Fibroblast of skin of left biceps (primary cell): ENCODE measurements at regions not wholly inside any gene's neighbourhood (a gene's known extent, or its start where the extent isn't known, plus 50 kb on each side); places are given as distances from the start of the nearest gene placed in this dataset.
A peak's percentile ranks its signal among the peaks of the same experiment; 100 is the strongest.
"Not testable (repeated sequence)": the region's sequence is repeated elsewhere in the genome, so short reads cannot be mapped to it uniquely, and the experiment has no call there.

ENCODE experiments used
- DNase-seq, 2 experiments: peaks; one replicate each; pipeline ENCODE4 v3.0.0-alpha.2; 2013; ENCODE audit warnings: low read depth in 2 of 2

DNA sequence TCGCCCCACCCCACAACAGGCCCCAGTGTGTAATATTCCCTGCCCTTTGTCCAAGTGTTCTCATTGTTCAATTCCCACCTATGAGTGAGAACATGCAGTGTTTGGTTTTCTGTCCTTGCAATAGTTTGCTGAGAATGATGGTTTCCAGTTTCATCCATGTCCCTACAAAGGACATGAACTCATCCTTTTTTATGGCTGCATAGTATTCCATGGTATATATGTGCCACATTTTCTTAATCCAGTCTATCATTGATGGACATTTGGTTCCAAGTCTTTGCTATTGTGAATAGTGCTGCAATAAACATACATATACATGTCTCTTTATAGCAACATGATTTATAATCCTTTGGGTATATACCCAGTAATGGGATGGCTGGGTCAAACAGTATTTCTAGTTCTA, 132.7 kb downstream of the SNX10 start:
- DNase-seq, result not testable (repeated sequence)

DNA sequence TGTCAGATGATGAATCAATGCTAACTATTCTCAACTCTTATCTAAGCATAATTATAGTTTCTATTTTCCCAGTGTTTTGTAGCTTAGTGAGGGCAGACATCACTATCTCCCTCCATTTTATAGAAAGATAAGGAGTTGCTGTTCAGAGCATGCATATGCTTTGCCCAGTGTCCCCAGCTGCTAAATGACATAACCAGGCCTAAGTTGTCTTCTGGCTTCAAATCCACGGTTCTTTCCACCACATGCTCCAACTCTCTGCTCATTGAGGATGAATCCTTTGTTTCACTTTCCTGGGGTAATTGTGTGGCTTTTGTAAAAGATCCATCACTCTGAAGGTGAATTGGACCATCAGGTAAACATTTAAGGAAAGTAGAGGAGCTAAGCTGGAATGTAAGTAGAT, 134.0 kb downstream of the SNX10 start:
- DNase-seq, result no peak

DNA sequence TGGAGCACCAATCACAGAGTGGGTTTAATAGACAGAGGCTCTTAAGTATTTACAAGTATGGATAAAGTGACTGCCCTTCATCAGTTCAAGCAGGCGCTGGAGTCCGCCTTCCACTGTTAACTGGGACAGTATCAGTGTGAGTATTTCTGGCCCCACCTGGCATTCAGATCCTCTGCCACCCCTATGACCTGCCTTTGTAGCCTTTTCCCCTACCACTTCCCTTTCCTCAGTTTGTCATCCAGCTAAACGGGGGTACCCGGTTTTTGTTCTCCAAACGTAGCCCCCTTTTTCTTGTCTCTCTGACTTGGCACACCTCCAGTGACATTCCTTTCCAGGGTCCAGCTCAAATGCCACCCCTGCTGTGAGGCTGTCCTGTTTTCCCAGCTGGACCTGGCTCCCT, 134.4 kb downstream of the SNX10 start:
- no peak for DNase-seq

DNA sequence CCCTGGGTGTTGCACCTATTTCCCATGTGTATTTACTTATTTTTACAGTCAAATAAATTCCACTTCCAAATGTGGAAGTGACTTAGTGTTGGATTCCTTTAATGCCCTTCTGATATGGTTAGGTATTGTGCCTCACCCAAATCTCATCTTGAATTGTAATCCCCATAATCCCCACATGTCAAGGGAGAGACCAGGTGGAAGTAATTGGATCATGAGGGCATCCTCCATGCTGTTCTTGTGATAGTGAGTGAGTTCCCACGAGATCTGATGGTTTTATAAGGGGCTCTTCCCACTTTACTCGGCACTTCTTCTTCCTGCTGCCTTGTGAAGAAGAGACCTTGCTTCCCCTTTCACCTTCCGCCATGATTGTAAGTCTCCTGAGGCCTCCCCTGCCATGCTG, 136.9 kb downstream of the SNX10 start:
- DNase-seq, result no peak

DNA sequence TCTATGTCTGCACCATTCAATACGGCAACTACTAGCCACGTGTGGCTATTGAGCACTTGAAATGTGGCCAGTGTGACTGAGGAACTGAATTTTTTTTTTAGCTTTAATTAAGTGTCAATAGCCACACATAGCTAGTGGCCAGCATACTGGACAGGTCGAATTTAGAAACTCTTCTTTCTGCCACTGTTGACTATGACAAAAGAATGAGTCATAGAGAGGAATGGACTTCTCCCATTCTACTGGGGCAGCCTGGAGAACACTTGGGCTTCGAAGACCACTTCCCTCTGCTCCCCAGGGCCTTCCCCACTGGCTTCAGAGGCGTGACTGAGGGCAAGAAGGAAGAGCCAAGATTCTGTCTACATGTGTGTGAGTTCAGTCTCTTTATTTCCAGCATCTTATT, 137.5 kb downstream of the SNX10 start:
- no peak for DNase-seq

DNA sequence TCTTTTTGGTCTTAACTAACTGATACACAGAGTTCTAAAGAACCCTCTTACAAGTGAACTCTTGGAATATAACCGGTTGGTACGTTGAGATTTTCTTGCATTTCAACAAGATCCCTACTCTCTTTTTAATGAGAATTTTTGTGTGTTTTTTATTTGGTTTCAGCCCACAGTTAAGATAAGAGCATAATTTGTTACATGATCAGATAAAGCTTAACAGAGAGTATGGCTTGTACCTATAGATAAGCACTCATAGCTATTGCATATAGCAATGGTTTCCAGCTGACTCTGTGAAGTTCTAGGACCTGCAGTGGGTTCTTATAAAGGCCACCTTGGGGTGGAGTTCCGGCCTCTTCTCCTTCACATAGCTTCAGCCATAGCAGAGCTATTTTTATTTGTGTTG, 143.3 kb downstream of the SNX10 start:
- DNase-seq, result no peak

DNA sequence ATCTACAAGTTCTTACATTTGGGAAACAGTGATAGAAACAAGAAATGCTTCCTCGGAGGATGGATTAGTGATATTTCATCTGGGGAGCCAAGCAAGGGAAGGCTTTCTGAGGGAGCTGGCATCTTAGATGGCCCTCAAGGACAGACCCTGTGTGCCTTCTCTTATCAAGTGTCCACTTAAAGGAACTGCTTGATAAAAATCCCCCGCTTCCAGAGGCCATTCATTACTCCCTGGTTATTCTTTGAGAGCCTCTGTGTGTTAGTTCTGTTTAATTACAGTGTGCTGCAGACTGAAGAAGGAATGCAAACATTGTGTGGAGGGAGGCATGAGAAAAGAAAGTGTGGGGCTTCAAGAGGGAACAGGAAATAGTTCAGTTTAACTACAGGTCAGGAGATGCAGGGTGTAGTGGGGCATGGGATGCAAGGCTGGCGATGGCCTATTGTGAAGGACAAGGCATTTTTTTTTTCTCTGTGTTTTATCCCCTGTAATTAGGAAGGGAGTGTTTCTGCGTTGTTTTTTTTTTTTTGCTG, 145.4 kb downstream of the SNX10 start:
- no peak for DNase-seq

DNA sequence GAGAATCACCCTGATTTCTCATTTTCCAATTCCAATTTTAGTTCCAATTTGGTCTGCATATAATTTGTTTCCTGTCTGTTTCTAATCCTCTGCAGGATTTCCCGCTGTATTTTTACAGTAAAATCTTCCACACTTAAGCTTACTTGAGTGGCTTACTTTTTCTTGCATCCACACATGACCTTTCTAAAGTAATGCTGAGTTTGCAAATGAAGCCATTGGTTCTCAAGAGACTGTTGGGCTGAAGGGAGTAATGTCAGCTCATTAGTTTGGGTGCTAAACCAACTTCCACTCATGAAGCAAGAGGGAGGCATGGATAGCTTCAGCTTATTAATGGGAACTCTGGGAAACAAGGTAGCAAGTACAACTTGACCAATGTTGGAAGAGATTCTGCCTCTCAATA, 146.4 kb downstream of the SNX10 start:
- DNase-seq, result no peak

DNA sequence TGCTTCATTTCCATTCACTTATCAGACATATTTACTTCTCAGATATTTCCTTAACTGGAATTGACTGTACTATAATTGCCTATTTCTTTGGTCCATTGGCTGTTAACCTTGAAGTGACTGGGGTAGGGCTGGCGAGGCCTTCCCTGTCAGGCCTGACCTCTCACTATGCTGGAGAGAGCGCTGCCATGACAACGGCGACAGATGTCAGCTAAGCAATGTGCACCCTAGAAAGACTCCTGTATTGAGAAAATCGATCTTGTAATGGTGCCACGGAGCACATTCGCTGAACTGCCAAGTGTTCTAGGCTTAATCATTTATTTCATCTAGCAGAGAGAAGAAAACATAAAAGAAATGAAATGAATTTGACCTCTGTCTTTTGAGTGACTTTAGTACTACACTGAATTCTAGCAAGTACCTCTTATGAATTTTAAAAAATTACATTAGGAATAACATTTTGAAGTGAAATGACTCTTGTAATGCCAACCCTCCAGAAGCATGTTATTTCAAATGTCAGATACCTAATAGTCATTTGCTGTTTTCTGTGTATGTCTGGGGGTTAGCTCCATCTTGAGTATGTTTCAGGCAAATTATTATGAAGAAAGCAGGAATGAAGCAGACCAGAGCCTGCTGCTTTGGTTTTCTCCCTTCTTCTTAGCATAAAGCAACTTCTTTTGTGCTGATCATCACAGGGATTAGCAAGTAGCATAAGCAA, 148.0 kb downstream of the SNX10 start:
- DNase-seq, result no peak

DNA sequence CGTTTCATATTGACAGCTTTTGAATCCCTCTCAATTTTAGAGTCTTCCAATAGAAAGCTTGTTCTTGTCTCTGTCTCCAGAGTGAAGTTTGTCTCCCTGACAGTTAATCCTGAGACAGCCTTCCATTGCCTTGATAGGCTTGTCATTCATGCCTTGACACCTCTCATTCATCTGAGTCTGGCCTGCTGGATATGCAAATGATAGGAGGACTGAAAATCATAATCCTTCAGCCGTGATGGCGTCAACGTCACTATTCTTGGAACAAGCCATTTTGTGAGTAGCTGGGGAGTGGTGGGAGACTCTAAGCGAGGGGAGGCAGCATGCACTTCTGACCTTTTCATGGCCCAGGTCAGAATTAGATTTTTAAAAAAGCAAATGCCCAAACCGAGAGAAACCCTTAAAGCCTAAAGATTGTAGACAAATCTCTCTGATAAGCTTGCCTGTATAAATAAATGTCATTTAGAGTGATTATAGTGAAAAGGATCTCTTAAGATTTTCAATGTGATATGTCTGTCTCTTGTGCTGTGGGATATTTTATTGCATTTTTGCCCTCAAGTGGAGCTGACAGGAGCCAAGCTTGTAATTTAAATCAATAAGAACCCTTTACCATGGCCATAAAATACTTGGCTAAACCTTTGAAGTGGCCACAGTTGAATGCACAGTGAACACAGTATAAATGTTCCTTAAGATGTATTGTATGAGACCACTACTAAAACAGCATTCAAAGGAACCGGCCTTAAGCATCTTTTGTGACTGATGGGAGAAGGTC, 148.8 kb downstream of the SNX10 start:
- DNase-seq, result no peak

DNA sequence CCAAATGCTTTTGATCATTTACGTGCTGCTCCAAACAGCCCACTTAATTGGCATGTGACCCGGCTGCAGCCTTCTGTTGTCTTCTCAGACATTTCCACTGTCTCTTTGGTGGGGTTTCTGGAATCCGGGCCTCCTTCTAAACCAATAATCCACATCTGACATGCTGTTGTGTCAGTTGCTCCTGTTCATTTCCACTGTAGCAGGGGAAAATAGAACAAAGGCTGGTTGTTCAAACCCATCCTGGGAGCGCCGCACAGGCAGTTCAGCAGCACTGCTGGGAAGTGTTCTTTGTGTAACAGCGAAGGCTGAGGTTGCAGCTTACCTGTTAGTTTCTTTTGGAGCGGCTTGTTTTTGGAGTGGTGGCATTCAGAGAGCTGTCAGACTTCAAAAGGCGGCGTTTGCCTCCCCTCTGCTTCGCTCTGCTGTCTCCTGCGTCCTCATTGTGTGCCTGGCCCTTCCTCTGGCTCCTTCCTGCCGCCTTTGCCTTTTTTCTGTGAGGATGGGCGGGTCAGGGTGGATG, 149.4 kb downstream of the SNX10 start:
- no peak for DNase-seq

DNA sequence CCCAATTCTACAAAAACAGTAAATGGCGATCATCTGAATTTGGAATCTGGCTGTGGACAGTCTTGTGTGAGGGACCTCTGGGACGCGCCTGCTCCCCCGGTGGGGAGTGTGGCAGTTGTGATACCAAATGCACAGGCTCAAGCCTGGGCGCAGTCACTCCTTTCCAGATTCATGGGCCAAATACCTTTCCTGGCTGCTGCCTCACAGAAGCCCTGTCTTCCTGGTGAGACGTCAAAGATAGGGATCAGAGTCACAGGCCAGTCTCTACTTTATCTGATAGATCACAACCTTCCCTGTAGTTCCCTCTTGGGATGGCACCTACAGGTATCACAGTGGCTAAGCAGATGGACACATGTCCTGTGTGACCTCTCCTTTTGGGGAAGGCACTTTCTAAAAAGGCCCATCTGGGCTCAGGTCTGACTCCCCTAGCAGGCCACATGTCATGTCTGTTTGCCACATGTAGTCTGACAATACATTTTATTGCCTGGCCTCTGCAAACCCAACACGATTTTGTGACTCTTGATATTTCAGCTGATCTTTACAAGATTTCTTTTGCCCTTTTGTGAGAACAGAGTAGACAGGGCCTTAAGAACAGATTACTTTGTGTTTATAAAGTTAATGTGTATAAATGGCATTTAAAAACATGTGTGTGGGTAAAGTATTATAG, 150.1 kb downstream of the SNX10 start:
- no peak for DNase-seq

DNA sequence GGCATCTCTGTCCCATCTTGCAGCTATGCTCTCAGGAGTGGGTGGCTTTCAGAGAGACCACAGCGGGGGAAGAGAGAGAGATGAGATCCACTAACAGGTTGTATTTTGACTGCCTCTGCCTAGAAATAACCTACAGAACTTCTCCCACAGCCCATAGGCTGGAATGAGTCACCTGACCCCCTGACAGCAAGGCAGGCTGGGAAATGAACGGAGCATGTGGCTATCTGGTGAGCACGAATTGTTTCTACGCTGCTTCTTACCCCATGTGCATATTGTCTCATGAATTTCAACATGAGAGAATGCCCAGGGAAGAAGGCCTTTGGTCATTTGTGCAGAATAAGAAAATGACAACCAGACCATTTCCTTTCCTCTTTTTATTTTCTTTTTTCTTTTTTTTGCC, 151.3 kb downstream of the SNX10 start:
- no peak for DNase-seq

DNA sequence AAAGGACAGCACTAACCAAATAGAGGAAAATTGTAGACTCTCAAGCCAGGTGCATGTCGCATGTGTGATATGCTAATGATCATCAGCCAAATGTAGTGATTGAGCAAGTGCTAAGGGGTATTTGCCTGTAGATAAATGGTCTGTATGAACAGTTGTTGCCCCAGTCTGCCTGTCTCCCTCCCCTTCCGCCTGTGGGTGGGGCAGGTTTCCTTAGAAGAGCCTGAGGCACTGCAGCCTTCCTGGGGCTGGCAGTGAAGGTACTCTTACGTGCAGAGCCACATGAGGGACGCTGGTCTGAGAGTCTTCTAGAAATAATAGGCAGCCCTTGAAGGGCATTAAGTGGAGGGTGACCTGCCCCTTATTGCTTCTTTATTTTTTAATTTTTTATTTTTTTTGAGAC, 152.1 kb downstream of the SNX10 start:
- no peak for DNase-seq

DNA sequence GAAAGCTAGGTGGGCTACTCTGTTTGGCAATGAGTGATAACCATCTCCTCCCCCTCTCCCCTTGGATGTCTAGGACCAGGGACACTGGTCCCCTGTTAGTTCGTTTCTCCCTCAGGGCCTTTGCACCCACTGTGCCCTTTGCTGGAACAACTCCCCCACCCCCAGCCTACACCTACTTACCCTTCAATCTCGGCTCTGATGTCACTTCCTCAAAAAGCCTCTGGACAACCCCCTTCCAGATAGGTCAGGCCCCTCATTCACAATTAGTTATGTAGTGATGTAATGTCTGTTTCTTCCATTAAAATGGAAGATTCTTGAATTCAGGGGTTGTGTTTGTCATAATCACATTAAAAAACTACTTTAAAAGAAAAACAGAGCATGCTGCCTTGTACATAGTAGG, 152.9 kb downstream of the SNX10 start:
- DNase-seq, result no peak

DNA sequence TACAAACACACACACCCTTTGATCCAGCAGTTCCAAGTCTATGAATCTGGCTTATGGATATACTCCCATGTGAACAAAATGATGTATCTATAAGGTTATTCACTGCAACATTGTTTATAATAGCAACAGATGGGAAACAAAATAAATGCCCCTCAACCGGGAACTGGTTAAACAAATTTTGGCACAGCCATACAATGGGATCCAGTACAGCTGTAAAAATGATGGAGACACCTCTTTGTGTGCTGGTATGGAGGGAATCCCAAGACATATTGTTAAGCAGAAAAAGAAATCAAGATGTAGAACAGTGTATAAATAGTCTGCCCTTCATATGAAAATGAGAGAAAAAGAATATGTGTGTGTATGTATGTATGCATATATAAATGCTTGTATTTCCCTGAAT, 155.5 kb downstream of the SNX10 start:
- DNase-seq, result no peak

DNA sequence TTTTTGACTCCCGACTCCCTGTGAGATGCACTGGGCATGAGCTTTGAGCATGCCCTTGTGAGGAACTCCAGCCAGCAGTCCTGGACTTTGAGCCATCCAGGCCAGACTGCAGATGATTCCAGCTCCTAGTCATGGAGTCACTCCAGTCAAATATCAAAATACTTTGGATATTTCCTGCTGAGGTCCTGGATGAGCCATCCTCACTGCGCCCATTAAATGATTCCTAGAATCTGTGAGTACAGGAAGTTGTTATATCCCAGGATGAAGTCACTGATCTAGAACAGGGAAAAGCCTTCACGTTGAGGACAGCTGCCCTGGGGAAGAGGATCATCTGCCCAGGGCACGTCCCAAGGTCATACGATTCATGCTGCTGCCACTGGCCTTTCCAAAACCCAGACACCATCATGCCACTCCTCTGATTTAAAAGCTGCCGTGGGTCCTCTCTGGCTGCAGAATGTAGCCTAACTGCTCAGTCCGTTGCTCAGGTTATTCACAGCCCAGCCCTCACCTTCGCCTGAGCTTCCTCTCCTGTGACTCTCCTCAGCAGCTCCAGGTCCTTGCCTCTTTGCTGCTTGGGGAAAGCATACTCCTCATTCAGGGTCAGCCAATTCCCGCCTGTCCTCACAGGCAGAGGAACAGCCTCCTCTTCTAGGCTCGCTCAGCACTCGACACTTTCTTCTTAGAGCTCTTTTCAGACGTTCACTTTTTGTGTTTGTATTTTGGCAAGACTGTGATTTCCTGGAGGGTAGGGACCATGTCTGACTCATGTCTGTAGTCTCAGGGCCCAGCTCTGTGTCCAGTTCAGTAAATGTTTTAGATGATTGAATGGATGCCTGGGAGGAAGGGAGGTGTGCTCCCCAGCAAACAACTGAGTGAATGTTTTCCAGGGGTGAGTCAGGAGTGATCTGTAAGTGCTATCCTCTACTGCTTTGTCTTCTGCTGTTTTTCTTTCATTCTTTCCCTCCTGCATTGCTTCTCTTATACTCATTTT, 157.8 kb downstream of the SNX10 start:
- peak; percentile 4 to 5 for DNase-seq

DNA sequence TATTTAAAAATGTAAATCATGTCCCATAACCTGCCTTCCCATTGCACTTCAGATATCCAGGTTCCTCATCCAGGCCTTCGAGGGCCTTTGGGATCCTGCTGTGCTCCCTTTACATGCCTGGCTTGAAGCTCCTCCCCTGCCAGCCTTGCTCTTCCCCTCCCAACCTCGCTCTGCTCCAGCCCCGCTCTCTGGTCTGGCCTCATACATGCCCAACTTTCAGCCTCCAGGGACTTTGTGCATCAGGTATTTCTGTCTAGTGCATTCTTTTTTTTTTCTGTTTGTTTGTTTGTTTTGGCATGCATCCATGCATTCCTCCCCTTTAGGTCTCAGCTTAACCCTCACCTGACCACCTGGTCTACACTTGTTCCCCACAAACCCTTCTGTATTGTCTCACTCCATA, 160.3 kb downstream of the SNX10 start:
- DNase-seq, result no peak

DNA sequence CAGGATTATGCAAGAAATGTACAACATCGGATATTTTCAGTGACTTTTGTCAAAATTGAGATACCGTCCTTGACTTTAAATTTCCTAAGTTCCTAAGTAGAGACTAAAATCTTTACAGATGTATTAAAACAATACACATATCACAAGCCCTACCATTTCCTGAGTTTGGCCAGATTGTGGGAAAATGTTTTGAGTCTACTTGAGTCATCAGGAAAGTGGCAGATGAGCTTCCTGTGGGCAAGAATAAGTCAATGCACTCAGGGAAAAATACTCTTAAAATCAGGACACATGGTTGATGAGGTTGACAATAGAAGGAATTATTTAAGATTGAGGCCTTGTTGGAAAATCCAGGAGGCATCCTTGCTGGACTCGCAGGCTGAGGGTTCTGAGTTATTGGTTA, 162.5 kb downstream of the SNX10 start:
- no peak for DNase-seq

DNA sequence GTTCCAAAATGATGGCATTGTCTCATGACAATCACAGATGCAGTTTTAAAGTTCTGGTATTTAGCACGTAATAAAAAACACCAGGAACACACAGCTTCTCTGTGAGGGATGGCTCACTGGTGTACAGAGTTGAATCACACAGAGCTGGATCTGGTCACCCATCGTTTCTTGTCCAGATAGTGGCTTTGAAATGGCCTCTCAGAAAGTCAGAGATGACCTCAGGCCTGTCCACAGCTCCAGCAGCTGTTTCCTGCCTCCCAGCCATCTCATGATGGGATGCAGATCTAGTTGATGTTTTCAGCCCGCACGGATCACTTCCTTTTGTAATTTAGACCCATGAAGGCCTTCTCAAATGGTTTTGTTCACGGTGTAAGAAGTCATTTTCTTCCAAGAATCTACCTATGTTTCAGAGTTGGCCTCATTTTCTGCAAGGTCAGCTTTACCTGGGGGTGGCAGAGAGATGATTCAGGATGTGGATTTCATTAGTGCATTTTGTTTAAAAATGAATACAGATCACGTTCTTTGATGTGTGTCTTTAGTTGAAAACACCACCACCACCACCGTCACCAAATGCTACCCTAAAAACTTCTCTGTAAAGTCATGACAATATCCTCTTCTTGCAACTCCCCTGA, 166.2 kb downstream of the SNX10 start:
- no peak for DNase-seq
